ENCODE measurements at regions not wholly inside any gene's neighbourhood (a gene's known extent, or its start where the extent isn't known, plus 50 kb on each side); places are given as distances from the start of the nearest gene placed in this dataset.

GRCh38 chr7:41170466-41170865, 532.4 kb downstream of the INHBA start:
- Mint-ChIP-seq H3K9me3 (peaks cover 5 to 23% of the 10 kb centered on the region in 2 donors), H3K4me3 (no peak overlapping the region), H3K36me3 (no peaks in the 10 kb centered on the region), H3K27ac (no peak overlapping the region), H3K4me1 (no peaks in the 10 kb centered on the region), H3K27me3 (ENCODE audit: low read depth in 2 of 2) (no peaks in the 10 kb centered on the region)
- WGBS (ENCODE audit: insufficient coverage), result 100% methylated on average over 1 of the region's 2 CpGs
- H3K27me3 ChIP-seq (ENCODE audit: control insufficient read depth, insufficient read depth, low read length), result no peaks in the 10 kb centered on the region
- no peak for ATAC-seq
- intact Hi-C loops (cut with micrococcal nuclease), result no loop called here
- no peaks in the 10 kb centered on the region for H3K4me1 ChIP-seq (ENCODE audit: control insufficient read depth, insufficient read depth, low read length)
- H3K9me3 ChIP-seq (ENCODE audit: control insufficient read depth, insufficient read depth, low read length), result peaks cover 5% of the 10 kb centered on the region
- DNase-seq, result no peak
- no peak for TF ChIP-seq CTCF (IDR thresholded peaks at IDR 0.05)
- no peak overlapping the region for H3K4me3 ChIP-seq (ENCODE audit: low read length)
- H3K27ac ChIP-seq (ENCODE audit: low read length), result no peak overlapping the region
- H3K36me3 ChIP-seq (ENCODE audit: control insufficient read depth, insufficient read depth, low read length), result no peaks in the 10 kb centered on the region

GRCh38 chr7:41169317-41169716, 533.6 kb downstream of the INHBA start:
- Mint-ChIP-seq H3K9me3 (peaks cover 2 to 21% of the 10 kb centered on the region in 2 donors), H3K36me3 (no peaks in the 10 kb centered on the region), H3K4me3 (no peak overlapping the region), H3K4me1 (no peaks in the 10 kb centered on the region), H3K27me3 (ENCODE audit: low read depth in 2 of 2) (no peaks in the 10 kb centered on the region), H3K27ac (no peak overlapping the region)
- DNase-seq (no peak), ATAC-seq (no peak)
- Histone ChIP-seq H3K27me3 (ENCODE audit: control insufficient read depth, insufficient read depth, low read length) (no peaks in the 10 kb centered on the region), H3K4me3 (ENCODE audit: low read length) (no peak overlapping the region), H3K36me3 (ENCODE audit: control insufficient read depth, insufficient read depth, low read length) (no peaks in the 10 kb centered on the region), H3K4me1 (ENCODE audit: control insufficient read depth, insufficient read depth, low read length) (no peaks in the 10 kb centered on the region), H3K9me3 (ENCODE audit: control insufficient read depth, insufficient read depth, low read length) (no peaks in the 10 kb centered on the region), H3K27ac (ENCODE audit: low read length) (no peak overlapping the region)
- intact Hi-C loops (cut with micrococcal nuclease), result no loop called here
- TF ChIP-seq CTCF (IDR thresholded peaks at IDR 0.05), result no peak
- WGBS (ENCODE audit: insufficient coverage), result 92% methylated on average over 6 of the region's 6 CpGs

GRCh38 chr7:41167836-41168235, 535.1 kb downstream of the INHBA start:
- no peaks in the 10 kb centered on the region for H3K36me3 ChIP-seq (ENCODE audit: control insufficient read depth, insufficient read depth, low read length)
- no peaks in the 10 kb centered on the region for H3K27me3 ChIP-seq (ENCODE audit: control insufficient read depth, insufficient read depth, low read length)
- Mint-ChIP-seq H3K27me3 (ENCODE audit: low read depth in 2 of 2) (no peaks in the 10 kb centered on the region), H3K9me3 (peaks cover 2 to 20% of the 10 kb centered on the region in 2 donors), H3K36me3 (no peaks in the 10 kb centered on the region), H3K4me1 (no peaks in the 10 kb centered on the region), H3K4me3 (no peak overlapping the region), H3K27ac (no peak overlapping the region)
- H3K4me3 ChIP-seq (ENCODE audit: low read length), result no peak overlapping the region
- no peaks in the 10 kb centered on the region for H3K9me3 ChIP-seq (ENCODE audit: control insufficient read depth, insufficient read depth, low read length)
- H3K4me1 ChIP-seq (ENCODE audit: control insufficient read depth, insufficient read depth, low read length), result no peaks in the 10 kb centered on the region
- ATAC-seq (no peak), DNase-seq (no peak)
- intact Hi-C loops (cut with micrococcal nuclease), result no loop called here
- no peak for TF ChIP-seq CTCF (IDR thresholded peaks at IDR 0.05)
- no peak overlapping the region for H3K27ac ChIP-seq (ENCODE audit: low read length)
- WGBS (ENCODE audit: insufficient coverage), result 100% methylated on average over 1 of the region's 2 CpGs

- 29% methylated on average over 1 of the region's 2 CpGs for WGBS (ENCODE audit: insufficient coverage)
- Histone ChIP-seq H3K9me3 (ENCODE audit: control insufficient read depth, insufficient read depth, low read length) (no peaks in the 10 kb centered on the region), H3K4me1 (ENCODE audit: control insufficient read depth, insufficient read depth, low read length) (no peaks in the 10 kb centered on the region), H3K27ac (ENCODE audit: low read length) (no peak overlapping the region), H3K27me3 (ENCODE audit: control insufficient read depth, insufficient read depth, low read length) (no peaks in the 10 kb centered on the region), H3K36me3 (ENCODE audit: control insufficient read depth, insufficient read depth, low read length) (no peaks in the 10 kb centered on the region), H3K4me3 (ENCODE audit: low read length) (no peak overlapping the region)
- DNase-seq (no peak), ATAC-seq (no peak)
- no peak for TF ChIP-seq CTCF (IDR thresholded peaks at IDR 0.05)
- Mint-ChIP-seq H3K27me3 (ENCODE audit: low read depth in 2 of 2) (no peaks in the 10 kb centered on the region), H3K4me1 (no peaks in the 10 kb centered on the region), H3K36me3 (no peaks in the 10 kb centered on the region), H3K4me3 (no peak overlapping the region), H3K27ac (no peak overlapping the region), H3K9me3 (peaks cover 7 to 9% of the 10 kb centered on the region in 2 donors)
- intact Hi-C loops (cut with micrococcal nuclease), result no loop called here
These were observed 538.5 kb downstream of the INHBA start for GRCh38 chr7:41164440-41164839.

Measured in natural killer cell (primary cell).